ENCODE measurements at regions not wholly inside any gene's neighbourhood (a gene's known extent, or its start where the extent isn't known, plus 50 kb on each side); places are given as distances from the start of the nearest gene placed in this dataset.
"Not testable (repeated sequence)": the region's sequence is repeated elsewhere in the genome, so short reads cannot be mapped to it uniquely, and the experiment has no call there.

- DNase-seq, result no peak
Observed at GRCh38 chr6:4656106-4656505, 120.1 kb upstream of the CDYL start.

GRCh38 chr6:4655196-4656025, 120.8 kb upstream of the CDYL start:
- no peak for DNase-seq

GRCh38 chr6:4653141-4653540, 123.1 kb upstream of the CDYL start:
- no peak for DNase-seq

DNA sequence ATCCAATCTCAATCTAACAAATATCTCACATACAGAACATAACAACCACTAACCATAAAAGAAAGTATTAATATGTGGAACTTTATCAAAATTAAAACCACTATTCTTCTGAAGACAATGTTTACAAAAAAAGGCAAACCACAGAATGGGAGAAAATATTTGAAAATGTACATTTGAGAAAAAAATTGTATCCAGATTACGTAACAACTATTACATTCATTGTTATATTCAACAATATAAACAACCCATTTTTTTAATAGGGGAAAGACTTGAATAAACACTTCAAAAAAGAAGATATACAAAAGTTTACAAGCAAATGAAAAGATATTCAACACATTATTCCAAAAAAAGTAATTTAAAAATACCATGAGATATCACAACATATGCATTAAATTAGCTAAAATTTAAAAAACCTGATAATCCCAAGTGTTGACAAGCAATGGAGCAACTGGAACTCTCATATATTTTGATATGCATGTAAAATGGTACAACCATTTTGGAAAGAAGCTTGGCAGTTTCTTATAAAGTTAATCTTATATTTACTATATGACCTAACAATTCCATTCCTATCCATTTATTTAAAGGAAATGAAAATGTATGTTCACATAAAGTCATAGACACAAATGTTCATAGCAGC, 124.3 kb upstream of the CDYL start:
- no peak for DNase-seq

DNA sequence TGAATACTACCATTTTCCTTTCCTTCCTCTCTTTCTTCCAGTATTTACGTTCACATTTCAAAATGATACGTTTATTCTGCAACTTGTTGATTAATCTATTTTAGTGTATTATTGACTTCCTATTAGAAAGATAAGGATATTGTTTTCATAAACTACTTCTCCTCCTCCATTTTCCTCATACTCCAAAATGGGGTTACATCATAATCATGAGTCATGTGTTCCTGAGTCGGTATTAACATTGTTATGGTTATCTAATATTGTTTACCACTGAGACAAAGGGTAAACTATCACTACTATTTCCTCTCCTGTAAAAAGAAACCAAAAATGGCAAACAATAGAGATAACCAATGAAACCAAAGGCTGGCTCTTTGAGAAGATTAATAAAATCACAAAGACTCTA, 126.5 kb upstream of the CDYL start:
- no peak for DNase-seq

DNA sequence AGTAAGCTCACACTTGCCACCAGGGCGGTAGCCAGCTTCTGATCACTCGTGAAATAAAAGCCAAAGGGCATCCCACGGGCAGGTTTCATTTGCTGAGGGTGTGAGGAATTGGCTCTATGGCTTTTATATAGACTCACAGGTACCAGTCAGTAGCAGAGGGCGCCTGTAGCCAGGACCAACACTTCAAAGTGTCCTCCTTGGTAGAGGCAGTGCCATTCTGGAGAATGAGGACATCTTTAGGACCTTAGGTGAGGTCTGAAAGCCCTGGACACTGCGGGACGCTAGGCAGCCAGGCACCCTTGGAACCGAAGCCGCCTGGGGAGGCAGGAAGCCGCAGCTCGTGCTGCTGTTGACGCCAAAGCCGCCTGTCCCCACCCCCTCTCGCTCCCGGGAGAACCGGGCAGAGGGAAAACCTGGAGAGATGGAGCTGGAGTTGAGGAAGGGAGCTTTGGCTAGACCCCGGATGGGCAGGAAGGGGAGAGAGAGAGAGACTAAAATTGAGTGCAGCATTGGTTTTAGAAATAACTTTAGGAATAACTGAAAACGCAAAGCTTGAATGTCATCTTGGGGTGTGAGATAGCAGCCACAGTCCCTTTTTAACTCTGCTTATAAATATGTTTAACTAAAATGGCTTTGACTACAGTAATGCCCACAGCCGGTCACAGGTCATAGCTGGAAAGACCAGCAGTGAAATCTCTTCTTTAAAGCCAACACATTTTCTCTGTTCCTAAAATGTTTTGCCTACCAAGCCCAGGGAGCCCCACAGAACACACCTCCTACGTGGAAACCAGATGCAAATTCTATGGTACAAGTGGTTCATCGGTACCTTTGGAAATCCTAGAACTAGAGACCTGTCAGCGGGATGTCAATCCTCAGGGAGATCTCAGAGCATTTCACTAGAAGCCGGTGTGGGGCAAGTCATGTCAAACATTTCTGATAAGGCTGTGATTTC, 128.5 kb upstream of the CDYL start:
- peak in 55 of 58 donors; percentile 13 to 83 (median 60) for DNase-seq

GRCh38 chr6:4645713-4646360, 130.4 kb upstream of the CDYL start:
- no peak for DNase-seq

DNA sequence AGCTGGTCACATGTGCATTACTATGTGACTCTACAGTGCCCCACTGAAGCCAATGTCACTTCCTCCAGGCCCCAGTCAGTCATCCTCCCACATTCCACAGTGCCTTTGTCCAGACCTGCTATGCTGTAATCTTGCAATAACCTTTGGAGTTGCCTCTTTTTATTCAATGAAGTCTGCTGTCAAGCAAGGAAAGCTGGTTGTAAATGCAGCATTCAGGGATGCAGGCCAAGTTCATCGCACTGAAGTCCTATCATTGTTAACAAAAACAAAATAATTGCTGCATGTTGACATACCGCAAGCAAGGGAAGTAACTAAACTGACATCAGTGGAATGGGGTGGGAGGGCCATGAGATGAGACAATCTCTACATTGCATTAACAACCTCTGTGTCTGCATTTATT, 131.2 kb upstream of the CDYL start:
- no peak for DNase-seq

DNA sequence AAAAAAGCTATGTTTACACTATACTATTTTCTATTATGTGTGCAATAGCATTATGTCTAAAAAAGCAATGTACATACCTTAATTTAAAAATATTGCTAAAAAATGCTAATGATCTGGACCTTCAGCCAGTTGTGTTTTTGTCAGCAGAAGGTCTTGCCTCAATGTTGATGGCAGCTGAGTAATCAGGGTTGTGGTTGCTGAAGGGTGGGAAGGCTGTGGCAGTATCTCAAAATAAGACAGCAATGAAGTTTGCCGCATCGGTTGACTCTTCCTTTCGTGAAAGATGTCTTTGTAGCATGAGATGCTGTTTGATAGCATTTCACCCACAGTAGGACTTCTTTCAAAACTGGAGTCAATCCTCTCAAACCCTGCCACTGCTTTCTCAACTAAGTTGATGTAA, 134.7 kb upstream of the CDYL start:
- DNase-seq, result no peak

GRCh38 chr6:4640139-4640538, 136.1 kb upstream of the CDYL start:
- DNase-seq, result no peak

- DNase-seq, result no peak
Observed at GRCh38 chr6:4638641-4639040, 137.6 kb upstream of the CDYL start.

GRCh38 chr6:4637691-4638433, 138.3 kb upstream of the CDYL start:
- peak in 1 of 58 donors; percentile 2 for DNase-seq

DNA sequence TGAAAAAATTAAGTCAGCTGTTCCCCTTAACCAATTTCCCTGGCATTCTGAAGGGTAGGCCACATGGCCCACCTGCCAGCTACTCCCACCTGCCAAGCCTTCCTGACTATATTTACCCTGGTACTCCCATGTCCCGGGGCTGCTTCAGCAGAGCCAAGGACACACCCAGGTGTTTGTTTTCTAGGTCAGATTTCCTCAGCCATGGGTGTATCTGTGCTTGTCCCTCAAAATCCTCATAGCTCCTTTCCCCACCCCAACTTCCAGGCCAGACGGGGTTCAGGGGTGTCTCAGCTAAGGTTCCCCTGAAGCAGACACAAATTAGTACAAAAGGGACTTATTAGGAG, 139.4 kb upstream of the CDYL start:
- no peak for DNase-seq

GRCh38 chr6:4636191-4636880, 139.9 kb upstream of the CDYL start:
- DNase-seq, result no peak

GRCh38 chr6:4635666-4636065, 140.5 kb upstream of the CDYL start:
- no peak for DNase-seq

DNA sequence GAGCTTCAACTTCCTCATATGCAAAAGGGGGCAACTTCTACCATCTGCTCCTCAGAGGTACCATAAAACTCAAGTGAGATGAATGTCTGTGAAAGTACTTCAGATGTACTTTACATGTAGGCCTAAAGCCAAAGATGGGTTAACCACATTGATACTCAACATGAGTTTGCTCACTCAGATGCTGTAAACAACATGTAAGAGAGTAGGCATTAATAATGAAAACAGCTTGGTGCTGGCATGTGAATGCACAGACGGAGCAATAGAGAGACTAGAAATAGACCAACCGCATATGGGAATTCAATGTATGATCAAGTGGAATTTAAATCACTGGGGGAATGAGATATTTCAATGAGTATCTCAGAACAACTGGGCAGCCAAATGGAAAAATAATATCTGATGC, 143.8 kb upstream of the CDYL start:
- DNase-seq, result no peak

- not testable (repeated sequence) for DNase-seq
Observed at GRCh38 chr6:4629789-4630188, 146.4 kb upstream of the CDYL start.

DNA sequence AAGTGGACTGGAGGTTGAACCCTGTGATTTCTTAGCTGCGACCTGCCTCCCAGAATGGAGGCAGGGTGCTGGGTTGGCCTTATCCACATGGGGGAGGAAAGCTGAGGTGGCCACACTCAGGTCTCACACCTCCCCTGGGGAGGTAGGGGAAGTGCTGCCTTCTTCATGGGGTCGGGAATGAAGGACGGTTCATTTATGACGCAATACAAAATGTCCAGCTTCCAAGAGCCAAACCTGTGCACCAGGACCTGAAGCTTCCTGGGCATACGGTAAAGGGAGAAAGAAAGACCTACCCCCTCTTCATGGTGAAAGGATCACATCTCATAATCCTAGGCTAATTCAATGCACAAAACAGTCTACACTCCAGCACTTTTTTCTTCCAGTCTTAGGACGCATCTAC, 150.6 kb upstream of the CDYL start:
- no peak for DNase-seq

DNA sequence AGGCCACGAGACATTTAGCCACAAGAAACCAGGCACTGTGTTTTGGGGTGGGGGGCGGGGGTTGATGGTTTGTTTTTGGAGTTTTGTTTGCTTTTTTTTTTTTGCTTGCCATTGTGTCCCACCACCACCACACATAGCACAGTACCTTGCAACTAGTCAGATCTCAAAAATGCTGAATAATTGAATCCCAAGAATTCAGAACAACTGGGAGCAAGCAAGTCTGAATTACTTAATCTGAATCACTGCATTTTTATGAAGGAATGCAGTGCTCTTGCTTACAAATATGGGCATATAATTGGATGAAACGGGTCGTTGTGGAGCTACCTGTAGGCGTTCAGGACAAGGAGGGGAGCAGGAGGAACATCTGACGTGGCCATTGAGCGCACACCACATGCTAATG, 151.5 kb upstream of the CDYL start:
- no peak for DNase-seq

Data from anterior cingulate cortex (tissue), 58 donors.